ENCODE measurements at regions not wholly inside any gene's neighbourhood (a gene's known extent, or its start where the extent isn't known, plus 50 kb on each side); places are given as distances from the start of the nearest gene placed in this dataset.

GRCh38 chr12:41908206-41908605, 236.5 kb downstream of the GXYLT1 start:
- TF ChIP-seq NRF1 (conservative IDR thresholded peaks at IDR 0.05; ENCODE audit: low read depth, low read length) (no peak), CTCF (IDR thresholded peaks at IDR 0.05 in 2 of 3, conservative IDR thresholded peaks at IDR 0.05 in 1 of 3; ENCODE audit: control insufficient read depth in 2 of 3, extremely low read depth in 1 of 3, insufficient read depth in 1 of 3, low read depth in 3 of 3, low read length in 3 of 3) (no peak), YY1 (IDR thresholded peaks at IDR 0.05; ENCODE audit: low read depth, low read length) (no peak), SIN3A (IDR thresholded peaks at IDR 0.05; ENCODE audit: low read depth, low read length) (no peak), EZH2 (IDR thresholded peaks at IDR 0.05; ENCODE audit: borderline replicate concordance, control insufficient read depth, low read depth, low read length) (no peak)

All from GM12878 (cell line).